B cell (primary cell): ENCODE measurements at regions not wholly inside any gene's neighbourhood (a gene's known extent, or its start where the extent isn't known, plus 50 kb on each side); places are given as distances from the start of the nearest gene placed in this dataset.

ENCODE experiments used
- ATAC-seq: fragments of 200-7000 bp; cut with Tn5 transposase; one replicate; pipeline ENCODE4 v1.10.0; 2021; ENCODE audit warnings: low read depth, mild to moderate bottlenecking, moderate number of reproducible peaks, moderate library complexity
- CTCF ChIA-PET: fragments of 350-600 bp; sonication (Branson Sonifier 250); formaldehyde crosslinking; loops from one replicate; lab custom pipeline; 2021; ENCODE audit warnings: antibody characterized with exemption, inconsistent platforms; lab: Charles Lee
- POLR2A ChIA-PET: fragments of 350-600 bp; sonication (Branson Sonifier 250); formaldehyde crosslinking; loops from one replicate; lab custom pipeline; 2021; ENCODE audit warnings: antibody characterized with exemption; lab: Charles Lee
- DNase-seq: peaks from one replicate; pipeline ENCODE4 v3.0.0; 2013
- H2AFZ ChIP-seq: 2 replicates; pipeline ENCODE4 v1.6.1; 2012; ENCODE audit warnings: mild to moderate bottlenecking, low read depth, low read length; ENCODE audit not compliant: insufficient read depth, poor library complexity, severe bottlenecking
- H3K27ac ChIP-seq, 2 donors: 1 replicate in 1 of 2; 2 replicates in 1 of 2; pipeline ENCODE4 v1.5.1; 2012 to 2013; ENCODE audit warnings: low read length in 2 of 2, mild to moderate bottlenecking in 2 of 2, moderate library complexity in 1 of 2
- H3K27me3 ChIP-seq, 4 experiments: fragments of 200-600 bp in 1 of 4; sonication (generic) in 1 of 4; replicated peaks in 1 of 4; 1 replicate in 2 of 4; 2 replicates in 2 of 4; pipeline versions ENCODE4 v1.6.1 to v1.7.0; 2013 to 2016; ENCODE audit warnings: low read length in 3 of 4, mild to moderate bottlenecking in 2 of 4, mixed read lengths in 1 of 4, moderate library complexity in 1 of 4; ENCODE audit not compliant: insufficient read depth in 4 of 4, control insufficient read depth in 3 of 4; ENCODE audit errors: control extremely low read depth in 1 of 4
- H3K36me3 ChIP-seq, 2 experiments: replicated peaks in 1 of 2; 1 replicate in 1 of 2; 2 replicates in 1 of 2; pipeline versions ENCODE4 v1.6.1 to v1.7.1; 2013; ENCODE audit warnings: low read length in 1 of 2; ENCODE audit not compliant: insufficient read depth in 2 of 2, control insufficient read depth in 1 of 2; ENCODE audit errors: control extremely low read depth in 1 of 2, extremely low read depth in 1 of 2
- H3K4me1 ChIP-seq, 2 donors: fragments of 200-600 bp in 1 of 2; sonication (generic) in 1 of 2; 1 replicate in 1 of 2; 2 replicates in 1 of 2; pipeline versions ENCODE4 v1.5.1 to v1.6.1; 2013 to 2017; ENCODE audit warnings: low read length in 2 of 2; ENCODE audit not compliant: control insufficient read depth in 2 of 2, insufficient read depth in 2 of 2
- H3K4me2 ChIP-seq: replicated peaks from 2 replicates; pipeline ENCODE3; 2012; ENCODE audit warnings: mild to moderate bottlenecking, low read depth, low read length; ENCODE audit not compliant: poor library complexity, severe bottlenecking
- H3K4me3 ChIP-seq, 5 experiments: fragments of 200-600 bp in 1 of 5; sonication (generic) in 1 of 5; 1 replicate in 3 of 5; 2 replicates in 2 of 5; pipeline versions ENCODE4 v1.5.1 to v1.7.0; 2011 to 2016; ENCODE audit warnings: low read length in 4 of 5, mild to moderate bottlenecking in 4 of 5, low read depth in 2 of 5, control low read depth in 1 of 5, moderate library complexity in 1 of 5; ENCODE audit not compliant: insufficient read depth in 1 of 5; ENCODE audit errors: control extremely low read depth in 1 of 5, extremely low read depth in 1 of 5
- H3K79me2 ChIP-seq: fragments of 200-600 bp; sonication (generic); one replicate; pipeline ENCODE4 v1.6.0; 2016; ENCODE audit warnings: low read length; ENCODE audit not compliant: control insufficient read depth, insufficient read depth
- H3K9ac ChIP-seq: fragments of 200-600 bp; sonication (generic); 2 replicates; pipeline ENCODE4 v1.6.1; 2017; ENCODE audit warnings: mild to moderate bottlenecking, low read length, moderate library complexity
- H3K9me3 ChIP-seq, 3 donors: one replicate each; pipeline versions ENCODE4 v1.6.1 to v1.7.1; 2013; ENCODE audit warnings: low read length in 2 of 3; ENCODE audit not compliant: control insufficient read depth in 2 of 3, insufficient read depth in 1 of 3; ENCODE audit errors: control extremely low read depth in 1 of 3
- H4K20me1 ChIP-seq: 2 replicates; pipeline ENCODE4 v1.6.0; 2012; ENCODE audit warnings: mild to moderate bottlenecking, low read length; ENCODE audit not compliant: insufficient read depth, control insufficient read depth, poor library complexity, severe bottlenecking
- H3K27ac Mint-ChIP-seq: one replicate; pipeline ENCODE4 v1.8.0; 2021; ENCODE audit warnings: mixed read lengths
- H3K27me3 Mint-ChIP-seq: one replicate; pipeline ENCODE4 v1.8.0; 2021; ENCODE audit warnings: mixed read lengths
- H3K4me1 Mint-ChIP-seq: one replicate; pipeline ENCODE4 v1.8.0; 2021; ENCODE audit warnings: mixed read lengths
- H3K4me3 Mint-ChIP-seq: one replicate; pipeline ENCODE4 v1.8.0; 2021; ENCODE audit warnings: mixed read lengths
- H3K9me3 Mint-ChIP-seq: one replicate; pipeline ENCODE4 v1.8.0; 2022; ENCODE audit warnings: mixed read lengths; ENCODE audit not compliant: insufficient read depth
- CTCF ChIP-seq: fragments of 200-600 bp; IDR thresholded peaks from one replicate; pipeline ENCODE4 v1.8.0; 2022; ENCODE audit warnings: antibody characterized with exemption, mild to moderate bottlenecking
- EZH2 ChIP-seq: IDR thresholded peaks from 2 replicates; pipeline ENCODE4 v1.6.1; 2012; ENCODE audit warnings: borderline replicate concordance, low read depth, mild to moderate bottlenecking, moderate library complexity, low read length; ENCODE audit not compliant: insufficient read depth, poor library complexity, severe bottlenecking
- WGBS: methylation state at CpG from one replicate; pipeline ENCODE4 v1.1.5; 2013; ENCODE audit warnings: missing lambda C conversion rate; ENCODE audit not compliant: insufficient coverage; 5-methylcytosine and 5-hydroxymethylcytosine counted together
- intact Hi-C: fragments of 100-400 bp; cut with micrococcal nuclease; formaldehyde crosslinking; loops from one replicate; pipeline ENCODE4 v1.10.0; 2022

- H3K4me1 Mint-ChIP-seq: peaks cover 4% of the 10 kb centered on the region
- Histone ChIP-seq H3K36me3 (no peaks in the 10 kb centered on the region), H3K4me2 (no peak overlapping the region), H3K9me3 (no peaks in the 10 kb centered on the region), H3K27me3 (no peaks in the 10 kb centered on the region), H3K4me1 (no peaks in the 10 kb centered on the region), H3K4me3 (no peak overlapping the region), H3K27ac (no peak overlapping the region), H4K20me1 (no peaks in the 10 kb centered on the region), H3K9ac (no peak overlapping the region), H3K79me2 (no peaks in the 10 kb centered on the region), H2AFZ (no peak overlapping the region)
- TF ChIP-seq EZH2 (no peak), CTCF (no peak)
- no peaks in the 10 kb centered on the region for H3K27me3 Mint-ChIP-seq
- ATAC-seq (no peak), DNase-seq (no peak)
- H3K27ac Mint-ChIP-seq: no peak overlapping the region
- intact Hi-C loops: no loop called here
- POLR2A ChIA-PET: no interaction called here
- WGBS: no CpG with 5 or more reads among the region's 2 CpGs
- CTCF ChIA-PET: no interaction called here
- H3K9me3 Mint-ChIP-seq: no peaks in the 10 kb centered on the region
- no peak overlapping the region for H3K4me3 Mint-ChIP-seq
Observed at GRCh38 chr7:17532861-17533404, 234.5 kb downstream of the AHR start.

- Histone ChIP-seq H3K4me3 (no peak overlapping the region), H2AFZ (no peak overlapping the region), H4K20me1 (no peaks in the 10 kb centered on the region), H3K27ac (no peak overlapping the region), H3K27me3 (no peaks in the 10 kb centered on the region), H3K79me2 (no peaks in the 10 kb centered on the region), H3K9me3 (no peaks in the 10 kb centered on the region), H3K4me2 (no peak overlapping the region), H3K9ac (no peak overlapping the region), H3K36me3 (no peaks in the 10 kb centered on the region), H3K4me1 (no peaks in the 10 kb centered on the region)
- ATAC-seq (no peak), DNase-seq (no peak)
- Mint-ChIP-seq H3K9me3 (no peaks in the 10 kb centered on the region), H3K4me1 (peaks cover 4% of the 10 kb centered on the region), H3K27me3 (no peaks in the 10 kb centered on the region), H3K4me3 (no peak overlapping the region), H3K27ac (no peak overlapping the region)
- intact Hi-C loops: no loop called here
- WGBS: no CpG with 5 or more reads among the region's 3 CpGs
- POLR2A ChIA-PET: no interaction called here
- CTCF ChIA-PET: no interaction called here
- no peak for TF ChIP-seq EZH2
- no peak for TF ChIP-seq CTCF
Observed at GRCh38 chr7:17534348-17534747, 235.9 kb downstream of the AHR start.
